Superior temporal gyrus (tissue), 1 donor: ENCODE measurements at regions not wholly inside any gene's neighbourhood (a gene's known extent, or its start where the extent isn't known, plus 50 kb on each side); places are given as distances from the start of the nearest gene placed in this dataset.

Experiments used
- DNase-seq: peaks from one replicate; pipeline ENCODE4 v3.0.0-alpha.2; 2016; ENCODE audit errors: extremely low spot score

- no peak for DNase-seq
Measured at GRCh38 chr13:103213152-103213551, 146.9 kb upstream of the SLC10A2 start.

GRCh38 chr13:103210348-103210747 is 144.1 kb upstream of the SLC10A2 start:
- no peak for DNase-seq

- DNase-seq: no peak
Measured at GRCh38 chr13:103203735-103204330, 137.6 kb upstream of the SLC10A2 start.

- DNase-seq: no peak
Measured at GRCh38 chr13:103200118-103200885, 134.1 kb upstream of the SLC10A2 start.

GRCh38 chr13:103199380-103200088 is 133.3 kb upstream of the SLC10A2 start:
- DNase-seq: no peak

GRCh38 chr13:103196356-103196755 is 130.1 kb upstream of the SLC10A2 start:
- DNase-seq: no peak

GRCh38 chr13:103195762-103196161 is 129.5 kb upstream of the SLC10A2 start:
- DNase-seq: no peak

- DNase-seq: no peak
Measured at GRCh38 chr13:103194871-103195270, 128.7 kb upstream of the SLC10A2 start.

- DNase-seq: no peak
Measured at GRCh38 chr13:103192511-103193135, 126.4 kb upstream of the SLC10A2 start.

GRCh38 chr13:103190841-103191240 is 124.6 kb upstream of the SLC10A2 start:
- DNase-seq: no peak

- DNase-seq: peak; percentile 75
Measured at GRCh38 chr13:103188713-103189326, 122.6 kb upstream of the SLC10A2 start.

- no peak for DNase-seq
Measured at GRCh38 chr13:103187721-103188156, 121.5 kb upstream of the SLC10A2 start.

- DNase-seq: no peak
Measured at GRCh38 chr13:103184413-103184812, 118.2 kb upstream of the SLC10A2 start.

- no peak for DNase-seq
Measured at GRCh38 chr13:103178986-103179943, 113.0 kb upstream of the SLC10A2 start.

- DNase-seq: no peak
Measured at GRCh38 chr13:103174966-103175365, 108.7 kb upstream of the SLC10A2 start.

GRCh38 chr13:103168901-103169508 is 102.8 kb upstream of the SLC10A2 start:
- no peak for DNase-seq

- DNase-seq: no peak
Measured at GRCh38 chr13:103164251-103164650, 98.0 kb upstream of the SLC10A2 start.

- no peak for DNase-seq
Measured at GRCh38 chr13:103161476-103161875, 95.3 kb upstream of the SLC10A2 start.

GRCh38 chr13:103157434-103158145 is 91.4 kb upstream of the SLC10A2 start:
- no peak for DNase-seq

GRCh38 chr13:103157016-103157415 is 90.8 kb upstream of the SLC10A2 start:
- DNase-seq: no peak
